Skeletal muscle cell (primary cell): ENCODE measurements at regions not wholly inside any gene's neighbourhood (a gene's known extent, or its start where the extent isn't known, plus 50 kb on each side); places are given as distances from the start of the nearest gene placed in this dataset.

Experiments used
- DNase-seq: peaks from one replicate; pipeline ENCODE4 v3.0.0-alpha.2; 2010; ENCODE audit warnings: low read depth
- H3K4me3 ChIP-seq: 2 replicates; pipeline ENCODE4 v1.5.1; 2011; ENCODE audit warnings: low read depth, mild to moderate bottlenecking, control low read depth, low read length, moderate library complexity

- H3K4me3 ChIP-seq: no peak overlapping the region
- no peak for DNase-seq
Measured at GRCh38 chr10:120981601-120982391, 130.6 kb downstream of the WDR11 start.

DNA sequence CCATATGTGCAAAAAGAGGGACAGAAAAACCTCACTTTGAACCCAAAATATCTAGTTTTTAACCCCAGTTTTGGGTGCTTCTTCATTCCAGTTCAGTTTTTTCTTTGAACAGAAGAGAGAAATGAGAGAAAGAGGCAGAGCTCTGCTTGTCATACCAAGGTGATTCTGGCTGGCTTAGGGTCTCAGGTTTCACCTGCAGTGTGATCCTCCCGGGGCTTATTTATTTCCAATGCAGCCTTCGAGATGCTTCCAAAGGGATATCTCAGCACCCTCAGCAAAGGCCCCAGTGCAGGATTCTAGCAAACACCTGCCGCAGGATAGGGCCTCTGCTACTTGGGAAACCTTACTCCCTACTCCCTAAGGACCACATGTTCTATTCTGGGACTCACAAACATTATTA lies 131.3 kb downstream of the WDR11 start:
- DNase-seq: no peak
- no peak overlapping the region for H3K4me3 ChIP-seq

DNA sequence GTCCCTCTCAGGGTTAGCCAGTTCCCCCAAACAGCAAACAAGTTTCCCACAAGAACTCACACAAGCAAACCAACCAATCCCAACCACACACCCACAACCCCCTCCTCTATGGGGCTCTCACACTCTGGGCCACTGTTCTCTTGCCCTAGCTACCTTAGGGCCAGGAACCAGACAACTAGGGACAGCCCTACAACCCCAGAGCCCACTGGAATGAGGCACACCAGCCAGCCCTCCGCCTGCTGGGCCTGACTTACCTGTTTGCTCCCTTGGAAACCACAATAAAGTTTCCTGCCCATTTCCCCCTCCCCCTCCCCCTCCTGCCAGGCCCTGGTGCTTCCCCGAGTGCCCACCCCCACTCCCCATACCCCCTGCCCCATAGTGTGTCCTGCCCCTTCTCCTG lies 132.6 kb downstream of the WDR11 start:
- no peak overlapping the region for H3K4me3 ChIP-seq
- no peak for DNase-seq

DNA sequence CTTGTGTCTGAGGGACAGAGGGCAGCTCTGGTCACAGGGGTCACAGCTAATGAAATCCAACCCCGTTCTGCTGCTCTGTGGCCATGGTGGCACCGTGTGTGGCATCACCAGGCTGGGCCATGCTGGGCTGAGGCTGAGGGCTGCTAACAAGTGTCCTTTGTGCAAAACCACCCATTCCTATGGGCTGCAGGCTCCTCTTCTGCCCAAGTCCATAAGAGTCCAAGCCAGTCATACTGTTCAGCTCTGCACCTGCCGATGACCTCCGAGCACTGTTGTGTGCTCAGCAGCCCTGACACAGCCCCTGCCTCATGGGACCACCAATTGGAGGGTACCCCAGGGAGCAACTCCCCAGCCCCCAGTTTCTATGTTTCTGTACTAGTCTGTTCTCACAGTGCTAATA lies 133.1 kb downstream of the WDR11 start:
- H3K4me3 ChIP-seq: no peak overlapping the region
- DNase-seq: no peak

GRCh38 chr10:120987359-120987758 lies 136.2 kb downstream of the WDR11 start:
- DNase-seq: no peak
- no peak overlapping the region for H3K4me3 ChIP-seq

DNA sequence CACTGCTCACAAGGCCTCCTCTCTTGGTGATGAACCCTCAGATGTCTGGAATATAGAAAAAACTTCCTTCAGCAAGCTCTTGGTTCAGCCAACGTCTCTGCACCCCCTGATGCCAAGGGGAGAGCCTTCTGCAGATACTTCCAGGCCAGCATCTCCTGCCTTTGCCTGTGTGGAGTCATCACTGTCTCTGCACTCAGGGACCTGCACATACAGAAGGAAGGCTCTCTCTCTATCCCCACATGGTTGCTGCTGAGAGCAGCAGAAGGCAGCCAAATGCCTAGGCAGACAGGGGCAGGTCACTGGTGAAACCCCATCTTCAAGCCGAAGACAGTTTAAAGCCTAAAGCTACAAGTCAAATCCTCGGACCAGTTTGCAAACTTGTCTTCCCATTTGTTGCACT lies 137.6 kb downstream of the WDR11 start:
- no peak overlapping the region for H3K4me3 ChIP-seq
- DNase-seq: no peak

DNA sequence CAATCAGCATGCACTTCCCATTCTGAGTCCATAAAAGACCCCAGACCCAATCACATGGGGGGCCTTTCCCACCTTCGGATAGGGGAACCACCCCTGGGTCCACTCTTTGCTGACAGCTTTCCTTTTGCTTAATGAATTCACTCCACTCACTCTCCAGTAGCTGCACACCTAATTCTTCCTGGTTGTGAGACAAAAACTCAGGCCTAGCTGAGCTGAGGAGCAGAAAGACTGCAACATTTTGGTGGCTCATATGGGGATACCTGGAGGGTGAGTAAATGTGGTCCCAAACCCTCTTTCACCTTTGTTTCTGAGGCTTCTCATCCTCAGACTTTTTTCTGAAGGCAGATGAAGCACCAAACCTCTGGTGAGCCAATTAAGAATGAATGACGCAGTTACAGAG lies 138.1 kb downstream of the WDR11 start:
- DNase-seq: no peak
- H3K4me3 ChIP-seq: no peak overlapping the region

- no peak for DNase-seq
- H3K4me3 ChIP-seq: no peak overlapping the region
Measured at GRCh38 chr10:120989996-120990598, 138.9 kb downstream of the WDR11 start.

DNA sequence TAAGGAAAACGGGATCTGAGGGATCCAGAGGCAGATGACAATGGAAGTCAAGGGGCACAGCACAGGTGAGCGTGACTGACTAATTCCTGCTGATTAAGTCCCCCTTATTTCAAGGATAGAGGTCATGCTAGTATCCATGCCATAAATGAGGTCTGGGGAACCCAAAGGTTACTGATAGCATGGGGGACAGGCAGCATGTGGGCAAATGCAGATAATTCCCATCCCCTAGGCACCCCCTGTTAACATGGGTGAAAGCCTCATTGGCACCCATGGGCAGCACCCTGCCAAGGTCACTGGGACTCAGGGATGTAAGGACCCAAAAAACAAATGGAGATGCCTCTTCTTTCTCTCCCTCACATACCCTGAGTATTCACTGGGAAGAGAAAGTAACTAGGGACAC lies 139.7 kb downstream of the WDR11 start:
- DNase-seq: no peak
- H3K4me3 ChIP-seq: no peak overlapping the region

DNA sequence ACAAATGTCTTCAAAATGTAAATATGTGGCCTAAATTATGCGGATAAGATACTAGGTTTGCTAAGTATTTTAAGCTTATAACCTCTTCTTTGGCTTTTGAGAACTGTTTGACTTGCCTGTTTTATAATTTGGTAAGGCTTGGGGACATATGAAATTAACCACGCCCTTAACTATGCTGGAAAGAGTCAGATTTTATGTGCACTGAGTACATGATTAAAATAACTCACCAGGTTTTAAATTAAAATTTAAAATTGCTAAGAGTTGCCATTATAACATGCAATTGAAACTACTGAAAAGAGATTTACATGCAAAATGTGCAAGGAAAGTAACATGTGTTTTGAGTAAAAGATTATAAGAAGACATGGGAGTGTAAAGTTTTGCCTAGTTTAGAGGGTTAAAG lies 141.9 kb downstream of the WDR11 start:
- no peak overlapping the region for H3K4me3 ChIP-seq
- no peak for DNase-seq

- H3K4me3 ChIP-seq: no peak overlapping the region
- DNase-seq: no peak
Measured at GRCh38 chr10:120995768-120996167, 144.6 kb downstream of the WDR11 start.

- no peak overlapping the region for H3K4me3 ChIP-seq
- DNase-seq: no peak
Measured at GRCh38 chr10:120996456-120997034, 145.4 kb downstream of the WDR11 start.

DNA sequence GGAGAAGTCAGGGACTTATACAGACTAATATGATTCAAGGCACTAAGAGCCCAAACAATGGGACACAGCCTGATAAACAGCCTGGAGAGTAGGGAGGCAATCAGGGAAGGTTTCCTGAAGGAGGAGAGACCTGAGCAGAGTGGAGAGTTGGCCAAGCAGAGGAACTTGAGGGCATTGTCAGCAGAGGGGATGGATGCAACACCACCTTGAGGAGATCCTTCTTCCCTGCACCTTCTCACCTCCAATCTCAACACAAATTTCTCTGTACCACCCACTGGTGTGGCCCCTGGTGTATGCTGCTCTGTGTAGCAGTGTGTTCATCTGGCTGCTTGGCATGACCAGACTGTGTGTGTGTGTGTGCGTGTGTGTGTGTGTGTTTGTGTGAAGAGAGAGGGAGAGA lies 146.2 kb downstream of the WDR11 start:
- H3K4me3 ChIP-seq: no peak overlapping the region
- DNase-seq: no peak

- DNase-seq: no peak
- H3K4me3 ChIP-seq: no peak overlapping the region
Measured at GRCh38 chr10:120997756-120998155, 146.6 kb downstream of the WDR11 start.

GRCh38 chr10:120998251-120998650 lies 147.1 kb downstream of the WDR11 start:
- H3K4me3 ChIP-seq: no peak overlapping the region
- no peak for DNase-seq

- H3K4me3 ChIP-seq: no peak overlapping the region
- DNase-seq: no peak
Measured at GRCh38 chr10:120998782-120999285, 147.7 kb downstream of the WDR11 start.

- H3K4me3 ChIP-seq: no peak overlapping the region
Measured at GRCh38 chr10:120999868-121000267, 148.7 kb downstream of the WDR11 start.

GRCh38 chr10:121002586-121003205 lies 151.5 kb downstream of the WDR11 start:
- no peak overlapping the region for H3K4me3 ChIP-seq
- no peak for DNase-seq

More at GRCh38 chr10:120999868-121000267, 148.7 kb downstream of the WDR11 start:
- no peak for DNase-seq

GRCh38 chr10:121005948-121006587 lies 154.9 kb downstream of the WDR11 start:
- H3K4me3 ChIP-seq: no peak overlapping the region
- DNase-seq: no peak

- no peak for DNase-seq
Measured at GRCh38 chr10:121007264-121007663, 156.1 kb downstream of the WDR11 start.

More at GRCh38 chr10:121007264-121007663, 156.1 kb downstream of the WDR11 start:
- no peak overlapping the region for H3K4me3 ChIP-seq
